ENCODE measurements at regions not wholly inside any gene's neighbourhood (a gene's known extent, or its start where the extent isn't known, plus 50 kb on each side); places are given as distances from the start of the nearest gene placed in this dataset.

DNA sequence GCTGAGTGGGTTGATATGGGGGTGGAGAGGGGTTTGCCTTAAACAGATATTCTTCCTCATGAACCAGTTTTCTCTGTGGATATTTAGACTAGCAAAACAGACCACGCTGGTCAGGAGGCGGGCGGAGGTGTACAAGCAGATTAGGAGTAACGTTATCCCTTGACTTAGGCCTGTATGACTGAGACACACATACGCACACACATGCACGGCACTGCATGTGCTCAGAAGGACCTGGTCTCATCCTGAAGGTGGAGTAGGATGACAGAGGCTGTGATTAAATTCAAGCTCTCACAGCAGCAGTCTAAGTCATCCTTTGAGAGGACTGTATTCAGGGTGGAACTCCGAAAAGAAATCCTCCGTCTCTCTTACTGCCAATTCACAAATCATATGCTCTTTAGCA is 209.7 kb downstream of the DIRAS2 start:
- no peak for DNase-seq
- H3K36me3 Mint-ChIP-seq (ENCODE audit: low read depth): no peaks in the 10 kb centered on the region
- intact Hi-C loops (cut with micrococcal nuclease): no loop called here
- no peaks in the 10 kb centered on the region for H3K4me1 Mint-ChIP-seq (ENCODE audit: low read depth)
- H3K4me3 Mint-ChIP-seq: no peak overlapping the region
- H3K27me3 Mint-ChIP-seq: peaks cover 18% of the 10 kb centered on the region
- TF ChIP-seq, protein P1, sequence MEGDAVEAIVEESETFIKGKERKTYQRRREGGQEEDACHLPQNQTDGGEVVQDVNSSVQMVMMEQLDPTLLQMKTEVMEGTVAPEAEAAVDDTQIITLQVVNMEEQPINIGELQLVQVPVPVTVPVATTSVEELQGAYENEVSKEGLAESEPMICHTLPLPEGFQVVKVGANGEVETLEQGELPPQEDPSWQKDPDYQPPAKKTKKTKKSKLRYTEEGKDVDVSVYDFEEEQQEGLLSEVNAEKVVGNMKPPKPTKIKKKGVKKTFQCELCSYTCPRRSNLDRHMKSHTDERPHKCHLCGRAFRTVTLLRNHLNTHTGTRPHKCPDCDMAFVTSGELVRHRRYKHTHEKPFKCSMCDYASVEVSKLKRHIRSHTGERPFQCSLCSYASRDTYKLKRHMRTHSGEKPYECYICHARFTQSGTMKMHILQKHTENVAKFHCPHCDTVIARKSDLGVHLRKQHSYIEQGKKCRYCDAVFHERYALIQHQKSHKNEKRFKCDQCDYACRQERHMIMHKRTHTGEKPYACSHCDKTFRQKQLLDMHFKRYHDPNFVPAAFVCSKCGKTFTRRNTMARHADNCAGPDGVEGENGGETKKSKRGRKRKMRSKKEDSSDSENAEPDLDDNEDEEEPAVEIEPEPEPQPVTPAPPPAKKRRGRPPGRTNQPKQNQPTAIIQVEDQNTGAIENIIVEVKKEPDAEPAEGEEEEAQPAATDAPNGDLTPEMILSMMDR (IDR thresholded peaks at IDR 0.05): no peak
- no peak overlapping the region for H3K27ac Mint-ChIP-seq
- no peaks in the 10 kb centered on the region for H3K9me3 Mint-ChIP-seq
- ChIA-PET POLR2A (interaction anchor here (0.7 kb wide), 1 partner anchor 386 kb away, joined by 3 read pairs; no protein-coding TSS in a partner anchor), CTCF (no interaction called here)
- no peak for ATAC-seq

DNA sequence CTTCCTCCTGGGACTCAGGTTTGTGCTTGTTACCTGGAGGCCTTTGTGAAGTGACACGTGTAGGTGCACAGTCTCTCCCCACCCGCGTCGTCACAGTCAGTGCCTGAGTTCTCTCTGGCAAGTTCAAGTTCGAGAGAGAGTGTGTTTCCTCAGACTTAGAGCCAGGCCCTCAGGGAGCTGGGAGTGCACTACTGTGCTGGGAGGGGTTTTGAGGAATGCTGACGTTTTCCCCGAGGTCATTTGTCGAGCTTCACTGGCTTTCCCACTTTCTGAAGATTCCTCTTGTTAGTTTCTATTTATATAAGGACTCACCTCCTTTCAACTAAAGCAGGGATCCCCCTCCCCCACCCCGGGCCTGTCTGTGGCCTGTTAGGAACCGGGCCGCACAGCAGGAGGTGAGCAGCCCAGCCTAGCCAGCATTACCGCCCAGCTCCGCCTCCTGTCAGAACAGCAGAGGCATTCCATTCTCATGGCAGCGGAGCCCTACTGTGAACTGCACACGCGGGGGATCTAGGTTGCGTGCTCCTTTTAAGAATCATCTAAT is 209.2 kb downstream of the DIRAS2 start:
- Mint-ChIP-seq H3K4me3 (no peak overlapping the region), H3K27me3 (peaks cover 18% of the 10 kb centered on the region), H3K36me3 (ENCODE audit: low read depth) (no peaks in the 10 kb centered on the region), H3K4me1 (ENCODE audit: low read depth) (no peaks in the 10 kb centered on the region), H3K27ac (no peak overlapping the region), H3K9me3 (peaks cover 2% of the 10 kb centered on the region)
- TF ChIP-seq, protein P1 (IDR thresholded peaks at IDR 0.05): no peak
- POLR2A ChIA-PET: interaction anchor here (0.7 kb wide), 1 partner anchor 387 kb away, joined by 3 read pairs; no protein-coding TSS in a partner anchor
- intact Hi-C loops (cut with micrococcal nuclease): no loop called here
- CTCF ChIA-PET: no interaction called here
- ATAC-seq (no peak), DNase-seq (no peak)

DNA sequence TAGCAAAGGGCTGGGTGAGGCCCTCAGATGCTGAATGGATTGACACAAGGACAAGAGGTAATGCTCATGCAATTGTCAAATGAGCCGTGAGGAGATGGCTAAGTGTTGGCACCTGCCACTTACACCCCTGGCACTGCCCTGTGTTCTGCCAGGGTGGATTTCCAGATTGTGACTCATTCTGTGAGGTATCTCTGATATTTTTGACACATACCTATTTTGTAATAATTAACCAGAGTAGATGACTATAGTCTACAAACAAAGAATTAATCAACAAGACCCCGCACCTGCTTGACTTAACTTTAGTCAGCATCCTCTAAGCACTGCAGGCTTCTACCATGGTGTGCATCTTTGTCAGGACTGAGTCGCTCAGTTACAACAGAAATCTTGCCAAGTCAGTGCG is 200.8 kb downstream of the DIRAS2 start:
- DNase-seq: no peak
- Mint-ChIP-seq H3K27me3 (peaks cover 4% of the 10 kb centered on the region), H3K36me3 (ENCODE audit: low read depth) (no peaks in the 10 kb centered on the region), H3K27ac (no peak overlapping the region), H3K4me3 (no peak overlapping the region), H3K9me3 (peaks cover 6% of the 10 kb centered on the region), H3K4me1 (ENCODE audit: low read depth) (no peaks in the 10 kb centered on the region)
- no peak for ATAC-seq
- TF ChIP-seq, protein P1 (IDR thresholded peaks at IDR 0.05): no peak
- intact Hi-C loops (cut with micrococcal nuclease): no loop called here
- ChIA-PET CTCF (no interaction called here), POLR2A (no interaction called here)

DNA sequence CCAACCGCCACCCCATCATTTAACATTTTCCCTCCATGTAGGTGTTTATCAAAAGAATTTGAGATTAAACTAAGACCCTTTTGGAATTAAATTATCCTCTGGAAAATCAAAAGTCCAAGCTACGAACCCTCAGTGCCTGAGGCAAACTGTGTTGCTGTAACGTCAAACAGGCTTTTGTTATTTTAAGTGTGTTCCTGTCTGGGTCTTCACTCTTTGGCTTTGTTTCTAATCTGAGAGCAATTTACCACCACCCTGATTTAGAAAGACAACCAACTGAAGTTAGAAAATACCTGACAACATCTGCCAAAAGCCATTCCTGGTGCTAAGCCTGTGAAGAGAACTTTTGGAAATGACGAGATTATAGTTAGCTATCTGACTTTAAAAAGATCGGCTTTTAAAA is 199.9 kb downstream of the DIRAS2 start:
- H3K4me1 Mint-ChIP-seq (ENCODE audit: low read depth): no peaks in the 10 kb centered on the region
- TF ChIP-seq, protein P1 (IDR thresholded peaks at IDR 0.05): no peak
- H3K4me3 Mint-ChIP-seq: no peak overlapping the region
- peaks cover 6% of the 10 kb centered on the region for H3K9me3 Mint-ChIP-seq
- ATAC-seq (no peak), DNase-seq (no peak)
- ChIA-PET CTCF (no interaction called here), POLR2A (interaction anchor here (0.6 kb wide), 1 partner anchor 13 kb away, joined by 3 read pairs; no protein-coding TSS in a partner anchor)
- no peaks in the 10 kb centered on the region for H3K36me3 Mint-ChIP-seq (ENCODE audit: low read depth)
- intact Hi-C loops (cut with micrococcal nuclease): no loop called here
- H3K27ac Mint-ChIP-seq: no peak overlapping the region
- peaks cover 4% of the 10 kb centered on the region for H3K27me3 Mint-ChIP-seq

DNA sequence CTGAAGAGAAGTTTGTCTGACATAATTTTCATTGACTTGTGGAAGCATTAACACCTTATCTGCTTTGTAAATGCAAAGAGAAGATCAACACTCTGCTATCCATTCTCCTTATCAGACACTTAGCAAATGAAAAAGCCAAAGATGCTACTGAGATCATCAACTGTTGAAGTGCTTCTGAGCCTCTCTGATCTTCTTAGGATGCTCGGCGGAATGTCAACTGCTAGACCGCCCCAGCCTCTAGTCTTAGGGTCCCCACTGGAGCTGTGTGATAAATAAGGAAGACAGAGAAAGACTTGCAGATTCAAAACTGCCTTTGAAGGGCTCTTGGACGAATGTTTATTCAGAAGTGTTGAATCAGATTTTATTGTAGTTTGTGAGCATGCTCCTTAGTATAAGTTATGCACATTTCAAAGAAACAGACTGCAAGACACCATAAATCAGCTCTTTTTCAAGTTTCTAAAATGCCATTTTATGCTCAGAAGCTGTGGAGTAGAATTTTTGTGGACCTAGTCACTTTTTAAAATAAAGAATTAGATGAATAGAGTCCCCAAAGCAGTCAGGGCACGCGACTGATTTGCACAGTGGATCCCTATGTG is 197.9 kb downstream of the DIRAS2 start:
- Mint-ChIP-seq H3K36me3 (ENCODE audit: low read depth) (no peaks in the 10 kb centered on the region), H3K4me3 (no peak overlapping the region), H3K9me3 (no peaks in the 10 kb centered on the region), H3K27me3 (peaks cover 4% of the 10 kb centered on the region), H3K27ac (no peak overlapping the region), H3K4me1 (ENCODE audit: low read depth) (no peaks in the 10 kb centered on the region)
- no peak for DNase-seq
- ChIA-PET CTCF (no interaction called here), POLR2A (no interaction called here)
- intact Hi-C loops (cut with micrococcal nuclease): no loop called here
- TF ChIP-seq, protein P1 (IDR thresholded peaks at IDR 0.05): no peak
- ATAC-seq: no peak

Data from activated CD8-positive, alpha-beta T cell treated with anti-CD3 and anti-CD28 coated beads for 36 hours (primary cell).